Aorta (tissue), 5 donors: ENCODE measurements at regions not wholly inside any gene's neighbourhood (a gene's known extent, or its start where the extent isn't known, plus 50 kb on each side); places are given as distances from the start of the nearest gene placed in this dataset.

ENCODE experiments used
- ATAC-seq: fragments of 200-7000 bp; cut with Tn5 transposase; one replicate; pipeline ENCODE4 v1.9.1; 2022; ENCODE audit warnings: moderate library complexity; ENCODE audit not compliant: low FRiP score
- DNase-seq, 2 donors: peaks; one replicate each; pipeline ENCODE4 v3.0.0-alpha.2; 2020
- H3K27ac ChIP-seq, 2 donors: one replicate each; pipeline ENCODE4 v1.5.1; 2013; ENCODE audit warnings: low read length in 2 of 2, mild to moderate bottlenecking in 2 of 2, moderate library complexity in 2 of 2, control low read depth in 1 of 2, inconsistent platforms in 1 of 2, low read depth in 1 of 2
- H3K27me3 ChIP-seq, 2 donors: one replicate each; pipeline ENCODE4 v1.6.1; 2013; ENCODE audit warnings: control low read depth in 1 of 2, low read length in 1 of 2, mild to moderate bottlenecking in 1 of 2, moderate library complexity in 1 of 2; ENCODE audit not compliant: insufficient read depth in 2 of 2, control insufficient read depth in 1 of 2
- H3K36me3 ChIP-seq, 2 donors: one replicate each; pipeline ENCODE4 v1.6.1; 2013; ENCODE audit warnings: control low read depth in 1 of 2, low read length in 1 of 2, mild to moderate bottlenecking in 1 of 2; ENCODE audit not compliant: insufficient read depth in 2 of 2, control insufficient read depth in 1 of 2
- H3K4me1 ChIP-seq, 2 donors: one replicate each; pipeline ENCODE4 v1.6.1; 2013; ENCODE audit warnings: low read length in 2 of 2, control low read depth in 1 of 2, mild to moderate bottlenecking in 1 of 2, moderate library complexity in 1 of 2; ENCODE audit not compliant: insufficient read depth in 2 of 2, control insufficient read depth in 1 of 2
- H3K4me3 ChIP-seq, 2 donors: one replicate each; pipeline ENCODE4 v1.5.1; 2013; ENCODE audit warnings: low read length in 2 of 2, control low read depth in 1 of 2, mild to moderate bottlenecking in 1 of 2
- H3K9me3 ChIP-seq: one replicate; pipeline ENCODE4 v1.6.1; 2013; ENCODE audit warnings: mild to moderate bottlenecking, low read length; ENCODE audit not compliant: control insufficient read depth
- WGBS, 2 donors: extraction: QIAGEN DNeasy Blood & Tissue Kit; methylation state at CpG; one replicate each; pipeline ENCODE4 v1.1.7; 2013; 5-methylcytosine and 5-hydroxymethylcytosine counted together
- intact Hi-C, 2 donors: fragments of 100-400 bp; cut with DNase I; formaldehyde crosslinking; loops; one replicate each; pipeline versions ENCODE4 v1.14.2 to v1.15.0; 2022
- donor health status: healthy with polysubstance abuse.
- donor health status: Bipolar disorder and iron deficiency.
- donor health status: DM: no; HTN: no; CAD: no.
- donor health status: DM: no; HTN: no; CAD: no.
- donor health status: DM: yes; HTN: yes; CAD: no.

GRCh38 chr15:93670931-93671330 lies 560.4 kb upstream of the MCTP2 start:
- ATAC-seq = no peak
- Histone ChIP-seq H3K36me3 (no peaks in the 10 kb centered on the region), H3K27ac (no peak overlapping the region), H3K9me3 (no peaks in the 10 kb centered on the region), H3K4me3 (no peak overlapping the region), H3K27me3 (no peaks in the 10 kb centered on the region), H3K4me1 (no peaks in the 10 kb centered on the region)
- no peak for DNase-seq
- 80 to 84% methylated on average over 6 of the region's 6 CpGs for WGBS, 2 donors
- intact Hi-C loops = no loop called here

DNA sequence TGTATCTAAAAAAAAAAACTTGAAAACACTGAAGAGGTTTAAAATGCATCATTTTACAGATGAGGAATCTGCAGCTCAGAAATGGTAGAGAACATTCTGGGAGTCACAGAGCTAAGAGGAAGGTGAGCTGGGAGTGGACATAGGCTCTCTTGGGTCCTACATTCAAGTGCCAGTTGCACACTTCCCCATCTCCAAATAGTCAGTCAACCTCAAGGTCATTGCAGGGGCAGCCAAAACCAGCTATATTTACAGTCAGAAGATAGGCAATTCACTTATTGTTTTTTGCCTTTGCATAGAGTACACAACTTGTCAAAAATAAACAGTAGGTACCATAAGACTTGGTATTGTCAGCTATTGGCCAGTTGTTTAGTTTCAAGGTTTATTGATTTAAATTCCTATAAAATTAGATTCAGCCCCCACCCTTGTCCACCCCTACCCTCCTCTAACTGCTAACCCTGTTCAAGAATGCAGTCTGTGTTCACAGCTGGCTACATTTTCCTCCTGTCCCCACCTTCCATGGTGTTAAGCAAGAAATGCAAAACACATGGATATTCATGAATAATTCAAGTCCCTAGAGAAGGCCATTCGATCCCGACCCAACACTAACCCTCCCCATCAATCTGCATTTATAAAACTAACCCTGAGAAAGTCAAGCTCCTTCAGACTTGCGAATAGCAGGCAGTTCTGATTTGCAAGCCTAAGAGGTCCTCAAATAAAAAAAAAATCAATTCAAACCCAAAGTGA lies 567.0 kb upstream of the MCTP2 start:
- WGBS, 2 donors = 53 to 56% methylated on average over 3 of the region's 3 CpGs
- Histone ChIP-seq H3K4me3 (no peak overlapping the region), H3K4me1 (no peaks in the 10 kb centered on the region), H3K27me3 (no peaks in the 10 kb centered on the region), H3K36me3 (no peaks in the 10 kb centered on the region), H3K27ac (no peak overlapping the region), H3K9me3 (no peaks in the 10 kb centered on the region)
- intact Hi-C loops = no loop called here
- no peak for ATAC-seq
- no peak for DNase-seq

- DNase-seq (no peak), ATAC-seq (no peak)
- H3K27me3 ChIP-seq = no peaks in the 10 kb centered on the region
- no peaks in the 10 kb centered on the region for H3K36me3 ChIP-seq
- H3K9me3 ChIP-seq = no peaks in the 10 kb centered on the region
- H3K27ac ChIP-seq = no peak overlapping the region
- WGBS, 2 donors = 90 to 92% methylated on average over 1 of the region's 1 CpG
- no peak overlapping the region for H3K4me3 ChIP-seq
- H3K4me1 ChIP-seq = no peaks in the 10 kb centered on the region
- intact Hi-C loops = no loop called here
These were observed 569.0 kb upstream of the MCTP2 start for GRCh38 chr15:93662162-93662885.

DNA sequence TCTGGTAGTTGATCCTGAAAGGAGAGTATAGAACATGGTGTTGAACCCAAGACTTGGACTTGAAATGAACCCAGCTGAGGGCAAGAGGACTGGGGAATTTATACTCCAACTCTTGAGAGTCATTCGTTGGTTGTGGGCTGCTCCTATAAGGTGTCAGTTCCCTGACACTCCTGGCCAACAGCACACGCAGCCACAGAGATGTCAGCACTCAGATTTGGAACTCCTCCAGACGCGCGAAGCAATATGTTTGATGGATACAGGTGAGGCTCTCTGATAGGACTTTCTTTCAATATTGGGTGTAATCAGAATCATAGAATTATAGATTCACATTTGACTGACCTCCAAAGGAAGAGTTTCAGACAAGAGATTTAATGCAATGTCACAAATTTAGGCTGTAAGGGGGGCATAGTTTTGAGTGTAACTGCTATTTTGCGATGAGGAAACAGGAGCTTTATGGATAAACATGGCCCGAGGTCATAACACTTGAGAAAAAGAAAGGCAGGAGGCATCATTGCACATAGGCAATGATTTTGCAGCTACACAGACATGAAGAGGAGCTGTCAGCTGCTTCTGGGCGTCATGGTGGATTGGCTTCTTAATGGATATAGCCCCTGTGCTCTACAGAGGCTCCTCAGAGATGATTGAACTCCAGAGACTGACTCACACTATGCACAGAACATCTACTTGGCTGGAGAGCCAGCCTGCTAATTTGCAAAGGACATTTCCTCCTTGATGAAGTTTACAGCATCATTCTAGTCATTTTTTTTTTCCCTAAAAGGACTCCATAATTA lies 569.2 kb upstream of the RGMA start:
- intact Hi-C loops = no loop called here
- ATAC-seq (no peak), DNase-seq (no peak)
- peaks cover 1% of the 10 kb centered on the region for H3K9me3 ChIP-seq
- no peaks in the 10 kb centered on the region for H3K36me3 ChIP-seq
- no peaks in the 10 kb centered on the region for H3K4me1 ChIP-seq
- H3K27ac ChIP-seq = no peak overlapping the region
- no peaks in the 10 kb centered on the region for H3K27me3 ChIP-seq
- H3K4me3 ChIP-seq = no peak overlapping the region
- WGBS, 2 donors = 80 to 81% methylated on average over 8 of the region's 8 CpGs

GRCh38 chr15:93656041-93656440 lies 567.0 kb upstream of the RGMA start:
- no peak overlapping the region for H3K4me3 ChIP-seq
- WGBS, 2 donors = 92 to 96% methylated on average over 2 of the region's 2 CpGs

DNA sequence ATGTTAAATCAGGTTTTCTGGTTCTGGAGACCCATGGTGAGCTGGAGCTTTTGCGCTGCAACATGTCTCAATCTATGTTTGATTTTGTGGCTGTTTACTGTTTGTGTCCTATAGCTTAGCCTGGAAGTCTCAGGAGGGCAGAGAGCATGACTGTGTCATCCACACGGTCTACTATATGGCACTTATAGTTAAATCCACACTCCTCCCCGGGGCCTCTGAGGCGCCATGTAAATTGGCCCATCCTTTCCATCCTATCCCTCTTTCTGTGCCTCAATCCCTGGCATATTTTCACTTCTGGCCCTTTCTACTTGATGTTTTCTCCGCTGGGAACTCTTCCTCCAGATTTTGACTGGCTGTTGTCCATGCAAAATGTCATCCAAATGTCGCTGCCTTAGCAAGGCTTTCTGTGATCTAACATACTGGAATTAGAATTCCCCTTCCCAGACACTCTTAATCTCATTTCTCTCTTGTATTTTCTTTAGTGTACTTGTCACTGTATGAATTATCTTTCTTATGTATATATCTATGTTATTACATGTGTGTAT lies 560.8 kb upstream of the RGMA start:
- DNase-seq (no peak), ATAC-seq (no peak)
- Histone ChIP-seq H3K9me3 (no peaks in the 10 kb centered on the region), H3K27ac (no peak overlapping the region), H3K4me3 (no peak overlapping the region), H3K27me3 (no peaks in the 10 kb centered on the region), H3K36me3 (no peaks in the 10 kb centered on the region), H3K4me1 (no peaks in the 10 kb centered on the region)
- intact Hi-C loops = no loop called here
- WGBS, 2 donors = 81 to 84% methylated on average over 6 of the region's 6 CpGs

More at GRCh38 chr15:93656041-93656440, 567.0 kb upstream of the RGMA start:
- H3K4me1 ChIP-seq = no peaks in the 10 kb centered on the region
- H3K9me3 ChIP-seq = peaks cover 1% of the 10 kb centered on the region
- intact Hi-C loops = no loop called here
- H3K27me3 ChIP-seq = no peaks in the 10 kb centered on the region
- H3K27ac ChIP-seq = no peak overlapping the region
- no peaks in the 10 kb centered on the region for H3K36me3 ChIP-seq
- DNase-seq (no peak), ATAC-seq (no peak)

DNA sequence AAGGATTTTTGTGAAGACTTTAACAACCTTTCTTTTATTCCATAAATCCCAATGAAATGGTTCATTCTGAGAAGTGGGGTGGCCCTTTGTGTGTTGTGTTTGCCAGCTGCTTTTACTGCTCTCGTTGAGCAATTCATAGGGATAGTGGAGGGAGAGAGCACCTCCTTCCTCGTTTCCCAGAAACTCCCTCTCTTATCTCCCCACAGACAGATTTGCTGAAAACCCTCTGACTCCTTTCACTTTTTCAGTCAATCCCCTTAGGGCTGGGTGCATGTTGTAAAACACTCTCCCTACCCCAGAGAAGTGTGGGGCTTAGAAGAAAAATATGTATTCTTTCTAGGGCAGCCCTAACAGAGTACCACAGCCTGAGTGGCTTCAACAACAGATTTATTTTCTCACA lies 557.2 kb upstream of the RGMA start:
- intact Hi-C loops = no loop called here
- Histone ChIP-seq H3K4me1 (no peaks in the 10 kb centered on the region), H3K9me3 (no peaks in the 10 kb centered on the region), H3K36me3 (no peaks in the 10 kb centered on the region), H3K4me3 (no peak overlapping the region), H3K27ac (no peak overlapping the region), H3K27me3 (peaks cover 0 to 1% of the 10 kb centered on the region in 2 donors)
- WGBS, 2 donors = 34 to 43% methylated on average over 2 of the region's 2 CpGs
- no peak for ATAC-seq
- DNase-seq = no peak

- H3K27me3 ChIP-seq = peaks cover 0 to 1% of the 10 kb centered on the region in 2 donors
- H3K9me3 ChIP-seq = no peaks in the 10 kb centered on the region
- no peak overlapping the region for H3K27ac ChIP-seq
- H3K4me3 ChIP-seq = no peak overlapping the region
- no peaks in the 10 kb centered on the region for H3K36me3 ChIP-seq
- WGBS, 2 donors = 92 to 93% methylated on average over 6 of the region's 6 CpGs
- DNase-seq (no peak), ATAC-seq (no peak)
- no peaks in the 10 kb centered on the region for H3K4me1 ChIP-seq
- intact Hi-C loops = no loop called here
These were observed 556.6 kb upstream of the RGMA start for GRCh38 chr15:93645594-93645993.
